ENCODE measurements at regions not wholly inside any gene's neighbourhood (a gene's known extent, or its start where the extent isn't known, plus 50 kb on each side); places are given as distances from the start of the nearest gene placed in this dataset.

GRCh38 chr12:19572920-19573558 is 133.7 kb downstream of the AEBP2 start:
- ChIA-PET CTCF (interaction anchor here (0.6 kb wide), 1 partner anchor 134 kb away, joined by 5 read pairs; the partner anchor contains the start of gene AEBP2), POLR2A (no interaction called here)
- Mint-ChIP-seq H3K27me3 (ENCODE audit: insufficient read depth, unreplicated experiment) (no peaks in the 10 kb centered on the region), H3K4me1 (ENCODE audit: low read depth, unreplicated experiment) (peaks cover 7% of the 10 kb centered on the region), H3K27ac (ENCODE audit: unreplicated experiment) (no peak overlapping the region), H3K36me3 (ENCODE audit: insufficient read depth, unreplicated experiment) (no peaks in the 10 kb centered on the region), H3K4me3 (ENCODE audit: unreplicated experiment) (no peak overlapping the region), H3K9me3 (ENCODE audit: unreplicated experiment) (no peaks in the 10 kb centered on the region)
- Histone ChIP-seq H3K27me3 (replicated peaks; ENCODE audit: control insufficient read depth, insufficient read depth, low read length) (no peaks in the 10 kb centered on the region), H3K9me3 (no peaks in the 10 kb centered on the region), H3K4me3 (ENCODE audit: low read depth, low read length) (no peak overlapping the region), H3K36me3 (ENCODE audit: control insufficient read depth, insufficient read depth, low read length) (no peaks in the 10 kb centered on the region), H3K4me1 (0 out of 2 replicates have a peak, but pooled peaks cover 6% of the 10 kb centered on the region)
- TF ChIP-seq, protein P1, sequence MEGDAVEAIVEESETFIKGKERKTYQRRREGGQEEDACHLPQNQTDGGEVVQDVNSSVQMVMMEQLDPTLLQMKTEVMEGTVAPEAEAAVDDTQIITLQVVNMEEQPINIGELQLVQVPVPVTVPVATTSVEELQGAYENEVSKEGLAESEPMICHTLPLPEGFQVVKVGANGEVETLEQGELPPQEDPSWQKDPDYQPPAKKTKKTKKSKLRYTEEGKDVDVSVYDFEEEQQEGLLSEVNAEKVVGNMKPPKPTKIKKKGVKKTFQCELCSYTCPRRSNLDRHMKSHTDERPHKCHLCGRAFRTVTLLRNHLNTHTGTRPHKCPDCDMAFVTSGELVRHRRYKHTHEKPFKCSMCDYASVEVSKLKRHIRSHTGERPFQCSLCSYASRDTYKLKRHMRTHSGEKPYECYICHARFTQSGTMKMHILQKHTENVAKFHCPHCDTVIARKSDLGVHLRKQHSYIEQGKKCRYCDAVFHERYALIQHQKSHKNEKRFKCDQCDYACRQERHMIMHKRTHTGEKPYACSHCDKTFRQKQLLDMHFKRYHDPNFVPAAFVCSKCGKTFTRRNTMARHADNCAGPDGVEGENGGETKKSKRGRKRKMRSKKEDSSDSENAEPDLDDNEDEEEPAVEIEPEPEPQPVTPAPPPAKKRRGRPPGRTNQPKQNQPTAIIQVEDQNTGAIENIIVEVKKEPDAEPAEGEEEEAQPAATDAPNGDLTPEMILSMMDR (IDR thresholded peaks at IDR 0.05; ENCODE audit: insufficient read depth in 1 of 2, low read depth in 1 of 2, low read length in 1 of 2, severe bottlenecking in 1 of 2, unreplicated experiment in 1 of 2): peak; percentile 56 to 76
- BruUV-seq (replicated peaks): no TSS peak
- DNase-seq: peak; percentile 55 to 62
- intact Hi-C loops (cut with micrococcal nuclease; ENCODE audit: unreplicated experiment): loop anchor here (1.0 to 10.0 kb wide), 3 partner anchors 70 to 804 kb away; no protein-coding TSS in a partner anchor

DNA sequence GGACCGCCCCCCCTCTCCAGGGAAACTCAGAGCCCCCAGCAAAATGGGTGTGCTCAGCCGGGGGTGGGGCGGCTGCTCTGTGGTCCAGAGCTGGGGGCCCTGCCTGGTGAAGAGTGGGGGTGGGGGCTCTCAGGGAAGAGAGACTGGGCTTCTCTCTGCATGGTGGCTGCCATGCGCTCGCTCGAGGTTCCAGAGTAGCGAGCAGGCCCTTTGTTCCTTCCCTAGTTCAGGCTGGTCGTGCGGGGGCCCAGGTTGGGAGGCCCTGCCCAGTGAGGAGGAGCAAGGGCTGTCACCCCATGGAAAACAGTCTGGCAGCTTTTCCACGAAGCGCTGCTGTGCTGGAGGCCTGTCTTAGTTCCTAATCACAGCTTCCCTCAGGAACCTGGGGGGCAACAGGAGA is 134.6 kb downstream of the AEBP2 start:
- Mint-ChIP-seq H3K9me3 (ENCODE audit: unreplicated experiment) (no peaks in the 10 kb centered on the region), H3K4me3 (ENCODE audit: unreplicated experiment) (no peak overlapping the region), H3K4me1 (ENCODE audit: low read depth, unreplicated experiment) (peaks cover 7% of the 10 kb centered on the region), H3K27me3 (ENCODE audit: insufficient read depth, unreplicated experiment) (no peaks in the 10 kb centered on the region), H3K27ac (ENCODE audit: unreplicated experiment) (no peak overlapping the region), H3K36me3 (ENCODE audit: insufficient read depth, unreplicated experiment) (no peaks in the 10 kb centered on the region)
- CTCF ChIA-PET: interaction anchor here (0.6 kb wide), 1 partner anchor 135 kb away, joined by 5 read pairs; the partner anchor contains the start of gene AEBP2
- TF ChIP-seq, protein P1 (IDR thresholded peaks at IDR 0.05; ENCODE audit: insufficient read depth in 1 of 2, low read depth in 1 of 2, low read length in 1 of 2, severe bottlenecking in 1 of 2, unreplicated experiment in 1 of 2): no peak
- no peaks in the 10 kb centered on the region for H3K27me3 ChIP-seq (replicated peaks; ENCODE audit: control insufficient read depth, insufficient read depth, low read length)
- POLR2A ChIA-PET: no interaction called here
- BruUV-seq (replicated peaks): no TSS peak
- no peak overlapping the region for H3K4me3 ChIP-seq (ENCODE audit: low read depth, low read length)
- H3K36me3 ChIP-seq (ENCODE audit: control insufficient read depth, insufficient read depth, low read length): no peaks in the 10 kb centered on the region
- H3K9me3 ChIP-seq: no peaks in the 10 kb centered on the region
- intact Hi-C loops (cut with micrococcal nuclease; ENCODE audit: unreplicated experiment): loop anchor here (1.0 to 10.0 kb wide), 3 partner anchors 69 to 803 kb away; no protein-coding TSS in a partner anchor
- H3K4me1 ChIP-seq: 0 out of 2 replicates have a peak, but pooled peaks cover 6% of the 10 kb centered on the region
- DNase-seq: no peak

- no peaks in the 10 kb centered on the region for H3K36me3 Mint-ChIP-seq (ENCODE audit: insufficient read depth, unreplicated experiment)
- no peaks in the 10 kb centered on the region for H3K27me3 ChIP-seq (replicated peaks; ENCODE audit: control insufficient read depth, insufficient read depth, low read length)
- H3K27ac Mint-ChIP-seq (ENCODE audit: unreplicated experiment): no peak overlapping the region
- H3K36me3 ChIP-seq (ENCODE audit: control insufficient read depth, insufficient read depth, low read length): no peaks in the 10 kb centered on the region
- ChIA-PET CTCF (no interaction called here), POLR2A (no interaction called here)
- no peaks in the 10 kb centered on the region for H3K9me3 Mint-ChIP-seq (ENCODE audit: unreplicated experiment)
- peaks cover 7% of the 10 kb centered on the region for H3K4me1 Mint-ChIP-seq (ENCODE audit: low read depth, unreplicated experiment)
- 0 out of 2 replicates have a peak, but pooled peaks cover 6% of the 10 kb centered on the region for H3K4me1 ChIP-seq
- no peaks in the 10 kb centered on the region for H3K27me3 Mint-ChIP-seq (ENCODE audit: insufficient read depth, unreplicated experiment)
- TF ChIP-seq, protein P1 (IDR thresholded peaks at IDR 0.05; ENCODE audit: insufficient read depth in 1 of 2, low read depth in 1 of 2, low read length in 1 of 2, severe bottlenecking in 1 of 2, unreplicated experiment in 1 of 2): no peak
- H3K4me3 ChIP-seq (ENCODE audit: low read depth, low read length): no peak overlapping the region
- no peaks in the 10 kb centered on the region for H3K9me3 ChIP-seq
- BruUV-seq (replicated peaks): no TSS peak
- no peak for DNase-seq
- intact Hi-C loops (cut with micrococcal nuclease; ENCODE audit: unreplicated experiment): loop anchor here (10.0 kb wide), 1 partner anchor 650 kb away; no protein-coding TSS in a partner anchor
- no peak overlapping the region for H3K4me3 Mint-ChIP-seq (ENCODE audit: unreplicated experiment)
Observed at GRCh38 chr12:19574601-19575000, 135.3 kb downstream of the AEBP2 start.
